ENCODE measurements at regions not wholly inside any gene's neighbourhood (a gene's known extent, or its start where the extent isn't known, plus 50 kb on each side); places are given as distances from the start of the nearest gene placed in this dataset.

- TF ChIP-seq CTCF (IDR thresholded peaks at IDR 0.05; ENCODE audit: control extremely low read depth in 1 of 3, insufficient read depth in 1 of 3, low read depth in 1 of 3, low read length in 3 of 3) (no peak), PHF8 (conservative IDR thresholded peaks at IDR 0.05; ENCODE audit: low read depth, low read length) (no peak), CEBPB (IDR thresholded peaks at IDR 0.05; ENCODE audit: low read depth, low read length) (no peak), HDAC6 (IDR thresholded peaks at IDR 0.05; ENCODE audit: low read depth, low read length) (no peak), POLR2A (IDR thresholded peaks at IDR 0.05; ENCODE audit: control extremely low read depth in 1 of 2, low read depth in 2 of 2, low read length in 2 of 2) (no peak)
These were observed 145.5 kb downstream of the TENT5C start for GRCh38 chr1:117751321-117751720.

Measured in H1 (cell line).